ENCODE measurements at regions not wholly inside any gene's neighbourhood (a gene's known extent, or its start where the extent isn't known, plus 50 kb on each side); places are given as distances from the start of the nearest gene placed in this dataset.

DNA sequence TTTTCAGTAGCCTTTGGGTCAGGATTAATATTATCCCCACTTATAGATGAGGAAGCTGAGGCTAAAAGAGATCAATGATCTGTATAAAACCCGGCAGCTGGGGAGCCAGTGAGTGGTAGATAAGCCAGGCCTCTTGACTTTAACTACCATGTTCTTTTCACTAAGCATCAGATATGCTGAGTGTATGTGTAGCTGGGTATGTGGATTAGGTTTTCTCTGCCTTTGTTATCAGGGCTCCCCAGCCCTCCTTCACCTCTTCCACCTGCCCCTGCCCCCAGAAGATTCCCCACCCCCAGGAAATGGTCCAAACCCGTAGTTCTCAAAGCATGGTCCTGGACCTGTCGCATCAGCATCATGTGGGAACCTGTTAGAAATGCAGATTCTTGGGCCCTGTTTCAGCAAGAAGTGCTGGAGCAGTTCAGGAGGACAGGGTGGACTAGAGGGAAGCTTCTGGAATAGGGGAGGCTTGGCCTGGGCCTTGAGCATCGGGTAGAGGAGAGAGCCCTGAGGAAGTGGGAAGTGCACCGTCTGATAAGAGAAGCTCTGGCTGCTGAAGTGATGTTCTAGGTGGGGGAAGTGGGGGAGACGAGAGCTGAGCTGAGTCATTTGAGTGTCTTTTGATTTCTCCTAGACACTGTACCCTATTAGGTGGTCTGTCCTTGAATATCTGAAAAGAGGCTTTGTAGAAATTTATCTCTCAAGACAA lies 101.3 kb downstream of the HIF1AN start:
- H3K36me3 ChIP-seq (ENCODE audit: control insufficient read depth in 2 of 2, extremely low read depth in 1 of 2, insufficient read depth in 2 of 2, low read length in 2 of 2): no peaks in the 10 kb centered on the region
- H3K9me3 ChIP-seq (replicated peaks; ENCODE audit: control insufficient read depth, insufficient read depth, low read length): no peaks in the 10 kb centered on the region
- dilution Hi-C loops (cut with MboI; ENCODE audit: extremely low pct_ligation_motif_present, low sequenced_read_pairs): no loop called here
- H3K27ac ChIP-seq (ENCODE audit: insufficient read depth, low read depth, low read length): no peak overlapping the region
- no peak overlapping the region for H3K4me2 ChIP-seq (ENCODE audit: insufficient read depth, low read length)
- BruUV-seq (replicated peaks): no TSS peak
- intact Hi-C loops (cut with micrococcal nuclease): no loop called here
- no peak overlapping the region for H2AFZ ChIP-seq (ENCODE audit: low read depth, low read length)
- peaks cover 14 to 16% of the 10 kb centered on the region in 2 experiments for H3K27me3 ChIP-seq (ENCODE audit: control insufficient read depth in 2 of 2, insufficient read depth in 2 of 2, low read length in 2 of 2)
- DNase-seq (ENCODE audit: low read depth, low spot score) (no peak), FAIRE-seq (no peak)
- TF ChIP-seq, protein P1, sequence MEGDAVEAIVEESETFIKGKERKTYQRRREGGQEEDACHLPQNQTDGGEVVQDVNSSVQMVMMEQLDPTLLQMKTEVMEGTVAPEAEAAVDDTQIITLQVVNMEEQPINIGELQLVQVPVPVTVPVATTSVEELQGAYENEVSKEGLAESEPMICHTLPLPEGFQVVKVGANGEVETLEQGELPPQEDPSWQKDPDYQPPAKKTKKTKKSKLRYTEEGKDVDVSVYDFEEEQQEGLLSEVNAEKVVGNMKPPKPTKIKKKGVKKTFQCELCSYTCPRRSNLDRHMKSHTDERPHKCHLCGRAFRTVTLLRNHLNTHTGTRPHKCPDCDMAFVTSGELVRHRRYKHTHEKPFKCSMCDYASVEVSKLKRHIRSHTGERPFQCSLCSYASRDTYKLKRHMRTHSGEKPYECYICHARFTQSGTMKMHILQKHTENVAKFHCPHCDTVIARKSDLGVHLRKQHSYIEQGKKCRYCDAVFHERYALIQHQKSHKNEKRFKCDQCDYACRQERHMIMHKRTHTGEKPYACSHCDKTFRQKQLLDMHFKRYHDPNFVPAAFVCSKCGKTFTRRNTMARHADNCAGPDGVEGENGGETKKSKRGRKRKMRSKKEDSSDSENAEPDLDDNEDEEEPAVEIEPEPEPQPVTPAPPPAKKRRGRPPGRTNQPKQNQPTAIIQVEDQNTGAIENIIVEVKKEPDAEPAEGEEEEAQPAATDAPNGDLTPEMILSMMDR (IDR thresholded peaks at IDR 0.05; ENCODE audit: extremely low read depth in 1 of 2, insufficient read depth in 1 of 2, low read depth in 1 of 2, low read length in 2 of 2): no peak
- no peak for TF ChIP-seq POLR2A (IDR thresholded peaks at IDR 0.05; ENCODE audit: low read depth, low read length)
- TF ChIP-seq POLR2AphosphoS5 (IDR thresholded peaks at IDR 0.05; ENCODE audit: insufficient read depth, low read depth, low read length): no peak
- TF ChIP-seq, protein P2, sequence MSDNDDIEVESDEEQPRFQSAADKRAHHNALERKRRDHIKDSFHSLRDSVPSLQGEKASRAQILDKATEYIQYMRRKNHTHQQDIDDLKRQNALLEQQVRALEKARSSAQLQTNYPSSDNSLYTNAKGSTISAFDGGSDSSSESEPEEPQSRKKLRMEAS (IDR thresholded peaks at IDR 0.05; ENCODE audit: insufficient read depth, insufficient read length): no peak
- no peak for TF ChIP-seq MYC (IDR thresholded peaks at IDR 0.05; ENCODE audit: low read depth, low read length)
- TF ChIP-seq FOS (IDR thresholded peaks at IDR 0.05; ENCODE audit: borderline replicate concordance, insufficient read depth, low read length): no peak
- no peak for TF ChIP-seq GATA2 (IDR thresholded peaks at IDR 0.05; ENCODE audit: insufficient read depth, insufficient read length, low read depth, low read length)
- H4K20me1 ChIP-seq (replicated peaks; ENCODE audit: control insufficient read depth, extremely low read depth, insufficient read depth, low read length): no peaks in the 10 kb centered on the region
- H3K79me2 ChIP-seq (ENCODE audit: control insufficient read depth, insufficient read depth, low read length): no peaks in the 10 kb centered on the region
- ChIA-PET CTCF (interaction anchor here (0.7 to 2.2 kb wide), 6 partner anchors 10 to 246 kb away, joined by 3 to 11 read pairs (median 4); no protein-coding TSS in a partner anchor), POLR2A (no interaction called here)
- H3K9ac ChIP-seq (replicated peaks; ENCODE audit: extremely low read depth, insufficient read depth, low read length): no peak overlapping the region
- no peaks in the 10 kb centered on the region for H3K9me1 ChIP-seq (replicated peaks; ENCODE audit: control insufficient read depth, extremely low read depth, insufficient read depth, low read length)
- no peak overlapping the region for H3K4me3 ChIP-seq (replicated peaks in 1 of 3; ENCODE audit: insufficient read depth in 1 of 3, low read depth in 1 of 3, low read length in 3 of 3)
- no peaks in the 10 kb centered on the region for H3K4me1 ChIP-seq (ENCODE audit: control insufficient read depth, extremely low read depth, insufficient read depth, low read length)

All from endothelial cell of umbilical vein (primary cell).